ENCODE measurements at regions not wholly inside any gene's neighbourhood (a gene's known extent, or its start where the extent isn't known, plus 50 kb on each side); places are given as distances from the start of the nearest gene placed in this dataset.

- H3K4me3 ChIP-seq (replicated peaks; ENCODE audit: insufficient read depth, low read length) = no peak overlapping the region
- TF ChIP-seq, protein P1, sequence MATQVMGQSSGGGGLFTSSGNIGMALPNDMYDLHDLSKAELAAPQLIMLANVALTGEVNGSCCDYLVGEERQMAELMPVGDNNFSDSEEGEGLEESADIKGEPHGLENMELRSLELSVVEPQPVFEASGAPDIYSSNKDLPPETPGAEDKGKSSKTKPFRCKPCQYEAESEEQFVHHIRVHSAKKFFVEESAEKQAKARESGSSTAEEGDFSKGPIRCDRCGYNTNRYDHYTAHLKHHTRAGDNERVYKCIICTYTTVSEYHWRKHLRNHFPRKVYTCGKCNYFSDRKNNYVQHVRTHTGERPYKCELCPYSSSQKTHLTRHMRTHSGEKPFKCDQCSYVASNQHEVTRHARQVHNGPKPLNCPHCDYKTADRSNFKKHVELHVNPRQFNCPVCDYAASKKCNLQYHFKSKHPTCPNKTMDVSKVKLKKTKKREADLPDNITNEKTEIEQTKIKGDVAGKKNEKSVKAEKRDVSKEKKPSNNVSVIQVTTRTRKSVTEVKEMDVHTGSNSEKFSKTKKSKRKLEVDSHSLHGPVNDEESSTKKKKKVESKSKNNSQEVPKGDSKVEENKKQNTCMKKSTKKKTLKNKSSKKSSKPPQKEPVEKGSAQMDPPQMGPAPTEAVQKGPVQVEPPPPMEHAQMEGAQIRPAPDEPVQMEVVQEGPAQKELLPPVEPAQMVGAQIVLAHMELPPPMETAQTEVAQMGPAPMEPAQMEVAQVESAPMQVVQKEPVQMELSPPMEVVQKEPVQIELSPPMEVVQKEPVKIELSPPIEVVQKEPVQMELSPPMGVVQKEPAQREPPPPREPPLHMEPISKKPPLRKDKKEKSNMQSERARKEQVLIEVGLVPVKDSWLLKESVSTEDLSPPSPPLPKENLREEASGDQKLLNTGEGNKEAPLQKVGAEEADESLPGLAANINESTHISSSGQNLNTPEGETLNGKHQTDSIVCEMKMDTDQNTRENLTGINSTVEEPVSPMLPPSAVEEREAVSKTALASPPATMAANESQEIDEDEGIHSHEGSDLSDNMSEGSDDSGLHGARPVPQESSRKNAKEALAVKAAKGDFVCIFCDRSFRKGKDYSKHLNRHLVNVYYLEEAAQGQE (IDR thresholded peaks at IDR 0.05; ENCODE audit: insufficient replicate concordance, low read depth) = no peak
- TF ChIP-seq CTCF (IDR thresholded peaks at IDR 0.05; ENCODE audit: insufficient read depth, low read length) = no peak
- no peak for TF ChIP-seq POLR2AphosphoS5 (IDR thresholded peaks at IDR 0.05; ENCODE audit: low read depth)
- no peak for TF ChIP-seq GABPA (IDR thresholded peaks at IDR 0.05; ENCODE audit: low read depth)
- TF ChIP-seq SPI1 (IDR thresholded peaks at IDR 0.05; ENCODE audit: borderline replicate concordance, low read depth) = no peak
- no peaks in the 10 kb centered on the region for H3K27me3 ChIP-seq (ENCODE audit: insufficient read depth, poor library complexity, severe bottlenecking)
- no peak overlapping the region for H3K27ac ChIP-seq (replicated peaks)
- DNase-seq (ENCODE audit: low read depth in 1 of 2, low spot score in 1 of 2) = no peak
Observed at GRCh38 chr4:136768213-136768924, 763.9 kb downstream of the PCDH18 start.

DNA sequence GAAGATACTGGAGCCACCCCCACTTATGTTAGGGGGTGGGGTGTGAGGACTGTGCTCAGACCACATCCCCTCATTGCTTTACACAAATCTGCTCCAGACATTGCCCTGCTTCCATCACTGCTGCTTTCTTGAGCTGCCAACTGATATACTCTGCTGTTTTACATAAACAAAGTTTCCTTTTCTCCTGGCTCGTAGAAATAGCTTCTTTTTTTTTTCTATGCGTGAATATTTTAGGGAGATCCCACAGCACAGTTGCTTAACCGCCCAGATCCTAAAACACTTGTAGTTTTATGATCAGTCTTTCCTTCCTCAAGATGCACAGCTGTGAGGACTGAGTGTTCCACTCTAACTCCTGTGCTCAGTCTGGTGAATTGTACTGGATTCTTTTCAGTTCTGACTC lies 768.4 kb downstream of the PCDH18 start:
- Histone ChIP-seq H3K4me3 (replicated peaks; ENCODE audit: insufficient read depth, low read length) (no peak overlapping the region), H3K27ac (replicated peaks) (no peak overlapping the region), H3K27me3 (ENCODE audit: insufficient read depth, poor library complexity, severe bottlenecking) (no peaks in the 10 kb centered on the region)
- TF ChIP-seq SPI1 (IDR thresholded peaks at IDR 0.05; ENCODE audit: borderline replicate concordance, low read depth) (no peak), POLR2AphosphoS5 (IDR thresholded peaks at IDR 0.05; ENCODE audit: low read depth) (no peak), CTCF (IDR thresholded peaks at IDR 0.05; ENCODE audit: insufficient read depth, low read length) (no peak), GABPA (IDR thresholded peaks at IDR 0.05; ENCODE audit: low read depth) (no peak)
- TF ChIP-seq, protein P1 (IDR thresholded peaks at IDR 0.05; ENCODE audit: insufficient replicate concordance, low read depth) = no peak
- DNase-seq (ENCODE audit: low read depth in 1 of 2, low spot score in 1 of 2) = no peak

DNA sequence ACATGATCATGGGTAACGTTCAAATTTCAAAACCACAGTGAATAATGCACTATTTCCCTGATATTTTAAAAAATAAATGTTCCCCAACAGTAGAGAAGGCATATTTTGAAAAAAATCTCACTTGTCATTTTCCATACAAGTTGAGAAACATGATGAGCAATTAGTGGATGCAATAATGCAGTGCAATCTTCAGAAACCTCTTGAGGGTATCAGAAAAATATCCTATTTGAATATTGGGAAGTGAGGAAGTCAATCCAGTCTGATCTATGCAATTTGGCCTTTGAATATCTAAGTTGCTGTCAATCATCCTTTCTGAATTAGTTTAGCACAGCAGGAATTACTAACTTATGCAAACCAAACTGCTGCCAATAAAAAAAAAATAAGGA lies 776.8 kb downstream of the PCDH18 start:
- TF ChIP-seq SPI1 (IDR thresholded peaks at IDR 0.05; ENCODE audit: borderline replicate concordance, low read depth) (no peak), GABPA (IDR thresholded peaks at IDR 0.05; ENCODE audit: low read depth) (no peak), POLR2AphosphoS5 (IDR thresholded peaks at IDR 0.05; ENCODE audit: low read depth) (no peak), CTCF (IDR thresholded peaks at IDR 0.05; ENCODE audit: insufficient read depth, low read length) (no peak)
- TF ChIP-seq, protein P1 (IDR thresholded peaks at IDR 0.05; ENCODE audit: insufficient replicate concordance, low read depth) = no peak
- no peaks in the 10 kb centered on the region for H3K27me3 ChIP-seq (ENCODE audit: insufficient read depth, poor library complexity, severe bottlenecking)
- H3K27ac ChIP-seq (replicated peaks) = no peak overlapping the region
- no peak for DNase-seq (ENCODE audit: low read depth in 1 of 2, low spot score in 1 of 2)
- H3K4me3 ChIP-seq (replicated peaks; ENCODE audit: insufficient read depth, low read length) = no peak overlapping the region

Data from HL-60 (cell line).